ENCODE measurements at regions not wholly inside any gene's neighbourhood (a gene's known extent, or its start where the extent isn't known, plus 50 kb on each side); places are given as distances from the start of the nearest gene placed in this dataset.

- TF ChIP-seq ATF2 (CRISPR knock-in tag; IDR thresholded peaks at IDR 0.05; ENCODE audit: borderline replicate concordance, low read depth) (no peak), SMAD4 (CRISPR knock-in tag; IDR thresholded peaks at IDR 0.05) (no peak), JUN (CRISPR knock-in tag; IDR thresholded peaks at IDR 0.05) (no peak), ZNF671 (CRISPR knock-in tag; IDR thresholded peaks at IDR 0.05) (no peak), KAT7 (CRISPR knock-in tag; IDR thresholded peaks at IDR 0.05; ENCODE audit: borderline replicate concordance) (no peak), CBFB (CRISPR knock-in tag; IDR thresholded peaks at IDR 0.05; ENCODE audit: low read depth) (no peak), MAX (CRISPR knock-in tag; IDR thresholded peaks at IDR 0.05) (no peak), SP1 (CRISPR knock-in tag; conservative IDR thresholded peaks at IDR 0.05) (no peak), ESRRA (CRISPR knock-in tag; IDR thresholded peaks at IDR 0.05; ENCODE audit: borderline replicate concordance) (no peak), GABPB1 (CRISPR knock-in tag; IDR thresholded peaks at IDR 0.05) (no peak)
Observed at GRCh38 chr5:96209829-96210228, 223.2 kb downstream of the PCSK1 start (continued).

- no peak for DNase-seq (ENCODE audit: low spot score)
- CTCF ChIA-PET, result no interaction called here
- H3K9me3 Mint-ChIP-seq, result peaks cover 26% of the 10 kb centered on the region
- no peak overlapping the region for H3K4me3 Mint-ChIP-seq
- H3K36me3 Mint-ChIP-seq, result peaks cover 3% of the 10 kb centered on the region
- no peaks in the 10 kb centered on the region for H3K4me1 Mint-ChIP-seq
- ATAC-seq, result no peak
- H3K27ac Mint-ChIP-seq, result no peak overlapping the region
- POLR2A ChIA-PET, result no interaction called here
- TF ChIP-seq CREM (CRISPR knock-in tag; IDR thresholded peaks at IDR 0.05) (no peak), USF1 (CRISPR knock-in tag; IDR thresholded peaks at IDR 0.05) (no peak), MLX (CRISPR knock-in tag; IDR thresholded peaks at IDR 0.05) (no peak), CBFB (CRISPR knock-in tag; IDR thresholded peaks at IDR 0.05; ENCODE audit: low read depth) (no peak)
- no peaks in the 10 kb centered on the region for H3K27me3 Mint-ChIP-seq (ENCODE audit: low read depth)
Observed at GRCh38 chr5:96207420-96207819, 225.6 kb downstream of the PCSK1 start.

GRCh38 chr5:96203761-96204160, 229.3 kb downstream of the PCSK1 start:
- DNase-seq (ENCODE audit: low spot score) (no peak), ATAC-seq (no peak)
- H3K4me3 Mint-ChIP-seq, result no peak overlapping the region
- no peak overlapping the region for H3K27ac Mint-ChIP-seq
- no peaks in the 10 kb centered on the region for H3K4me1 Mint-ChIP-seq
- peaks cover 23% of the 10 kb centered on the region for H3K9me3 Mint-ChIP-seq
- POLR2A ChIA-PET, result no interaction called here
- H3K36me3 Mint-ChIP-seq, result peaks cover 3% of the 10 kb centered on the region
- H3K27me3 Mint-ChIP-seq (ENCODE audit: low read depth), result no peaks in the 10 kb centered on the region
- CTCF ChIA-PET, result no interaction called here
- TF ChIP-seq ZNF263 (CRISPR knock-in tag; IDR thresholded peaks at IDR 0.05; ENCODE audit: low read depth) (no peak), FOXJ3 (CRISPR knock-in tag; IDR thresholded peaks at IDR 0.05; ENCODE audit: borderline replicate concordance) (no peak), E2F4 (CRISPR knock-in tag; IDR thresholded peaks at IDR 0.05; ENCODE audit: borderline replicate concordance, low read depth) (no peak), CBFB (CRISPR knock-in tag; IDR thresholded peaks at IDR 0.05; ENCODE audit: low read depth) (no peak), ATF2 (CRISPR knock-in tag; IDR thresholded peaks at IDR 0.05; ENCODE audit: borderline replicate concordance, low read depth) (no peak), CREB1 (CRISPR knock-in tag; IDR thresholded peaks at IDR 0.05) (no peak), NFYB (CRISPR knock-in tag; conservative IDR thresholded peaks at IDR 0.05; ENCODE audit: low read depth) (no peak), FOXP1 (CRISPR knock-in tag; IDR thresholded peaks at IDR 0.05; ENCODE audit: borderline replicate concordance) (no peak), ZNF232 (CRISPR knock-in tag; IDR thresholded peaks at IDR 0.05) (no peak), SMAD4 (CRISPR knock-in tag; IDR thresholded peaks at IDR 0.05) (no peak), MXD4 (CRISPR knock-in tag; IDR thresholded peaks at IDR 0.05; ENCODE audit: borderline replicate concordance) (no peak), CDX4 (CRISPR knock-in tag; IDR thresholded peaks at IDR 0.05; ENCODE audit: borderline replicate concordance) (no peak), ARID4B (CRISPR knock-in tag; IDR thresholded peaks at IDR 0.05; ENCODE audit: borderline replicate concordance) (no peak)
